HepG2 (cell line): ENCODE measurements at regions not wholly inside any gene's neighbourhood (a gene's known extent, or its start where the extent isn't known, plus 50 kb on each side); places are given as distances from the start of the nearest gene placed in this dataset.

Experiments used
- RFX5 ChIP-seq: IDR thresholded peaks from 2 replicates; pipeline ENCODE4 v1.6.1; 2011; ENCODE audit warnings: low read depth, low read length, improper control_type of control experiment
- RNF2 ChIP-seq: fragments of 450-650 bp; conservative IDR thresholded peaks from 2 replicates; pipeline ENCODE4 v1.6.1; 2016; ENCODE audit warnings: low read depth
- SIN3A ChIP-seq: IDR thresholded peaks from 2 replicates; pipeline ENCODE4 v1.6.1; 2011; ENCODE audit warnings: low read depth, mild to moderate bottlenecking, control low read depth, low read length, borderline replicate concordance
- SP2 ChIP-seq: sonication (generic); formaldehyde crosslinking; IDR thresholded peaks from 2 replicates; pipeline ENCODE4 v1.5.1; 2020; ENCODE audit warnings: mild to moderate bottlenecking, missing genetic modification reagents
- XRCC5 ChIP-seq: fragments of 200-400 bp; formaldehyde crosslinking; optimal IDR thresholded peaks from 2 replicates; pipeline ENCODE3; 2017; ENCODE audit warnings: mild to moderate bottlenecking, low read length
- ZBTB8A ChIP-seq: sonication (generic); formaldehyde crosslinking; IDR thresholded peaks from 2 replicates; pipeline ENCODE4 v1.4.0; 2020; ENCODE audit warnings: mild to moderate bottlenecking, low read depth, missing genetic modification reagents, borderline replicate concordance
- ZNF746 ChIP-seq: sonication (generic); formaldehyde crosslinking; IDR thresholded peaks from 2 replicates; pipeline ENCODE4 v1.8.0; 2022; ENCODE audit warnings: mild to moderate bottlenecking, missing genetic modification reagents
- TF ChIP-seq, protein P1 (sequence below): sonication (generic); formaldehyde crosslinking; IDR thresholded peaks from 2 replicates; pipeline ENCODE4 v1.5.0; 2020; ENCODE audit warnings: mild to moderate bottlenecking, missing genetic modification reagents, moderate library complexity
- TF ChIP-seq, protein P2 (sequence below): sonication (generic); formaldehyde crosslinking; IDR thresholded peaks from 2 replicates; pipeline ENCODE4 v1.8.0; 2022; ENCODE audit warnings: low read depth, missing genetic modification reagents

DNA sequence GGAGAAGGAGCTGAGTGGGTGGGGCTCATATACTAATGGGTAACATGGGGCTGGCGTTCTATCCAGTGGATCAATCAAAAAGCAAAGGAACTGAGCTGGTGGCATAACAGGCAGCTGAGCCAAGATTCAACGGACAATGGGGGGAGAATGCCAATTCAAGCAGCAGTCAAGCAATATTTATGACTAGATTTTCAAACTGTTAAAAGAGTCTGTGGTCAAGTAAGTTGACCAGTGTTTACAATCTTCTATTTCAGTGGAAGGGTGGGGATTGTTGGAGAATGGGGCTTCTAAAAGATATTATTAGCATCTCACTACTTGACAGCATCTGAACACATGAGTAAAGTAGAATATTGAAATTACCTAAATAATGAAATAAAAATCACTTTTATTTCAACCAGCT lies 64.9 kb upstream of the SCRG1 start:
- no peak for TF ChIP-seq ZNF746 (CRISPR knock-in tag)
- TF ChIP-seq ZBTB8A (CRISPR knock-in tag) = no peak
- TF ChIP-seq RNF2 = no peak
- TF ChIP-seq SIN3A = no peak
- TF ChIP-seq, protein P1, sequence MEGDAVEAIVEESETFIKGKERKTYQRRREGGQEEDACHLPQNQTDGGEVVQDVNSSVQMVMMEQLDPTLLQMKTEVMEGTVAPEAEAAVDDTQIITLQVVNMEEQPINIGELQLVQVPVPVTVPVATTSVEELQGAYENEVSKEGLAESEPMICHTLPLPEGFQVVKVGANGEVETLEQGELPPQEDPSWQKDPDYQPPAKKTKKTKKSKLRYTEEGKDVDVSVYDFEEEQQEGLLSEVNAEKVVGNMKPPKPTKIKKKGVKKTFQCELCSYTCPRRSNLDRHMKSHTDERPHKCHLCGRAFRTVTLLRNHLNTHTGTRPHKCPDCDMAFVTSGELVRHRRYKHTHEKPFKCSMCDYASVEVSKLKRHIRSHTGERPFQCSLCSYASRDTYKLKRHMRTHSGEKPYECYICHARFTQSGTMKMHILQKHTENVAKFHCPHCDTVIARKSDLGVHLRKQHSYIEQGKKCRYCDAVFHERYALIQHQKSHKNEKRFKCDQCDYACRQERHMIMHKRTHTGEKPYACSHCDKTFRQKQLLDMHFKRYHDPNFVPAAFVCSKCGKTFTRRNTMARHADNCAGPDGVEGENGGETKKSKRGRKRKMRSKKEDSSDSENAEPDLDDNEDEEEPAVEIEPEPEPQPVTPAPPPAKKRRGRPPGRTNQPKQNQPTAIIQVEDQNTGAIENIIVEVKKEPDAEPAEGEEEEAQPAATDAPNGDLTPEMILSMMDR (CRISPR knock-in tag) = no peak
- TF ChIP-seq XRCC5 = no peak
- no peak for TF ChIP-seq SP2 (CRISPR knock-in tag)
- TF ChIP-seq RFX5 = no peak
- TF ChIP-seq, protein P2, sequence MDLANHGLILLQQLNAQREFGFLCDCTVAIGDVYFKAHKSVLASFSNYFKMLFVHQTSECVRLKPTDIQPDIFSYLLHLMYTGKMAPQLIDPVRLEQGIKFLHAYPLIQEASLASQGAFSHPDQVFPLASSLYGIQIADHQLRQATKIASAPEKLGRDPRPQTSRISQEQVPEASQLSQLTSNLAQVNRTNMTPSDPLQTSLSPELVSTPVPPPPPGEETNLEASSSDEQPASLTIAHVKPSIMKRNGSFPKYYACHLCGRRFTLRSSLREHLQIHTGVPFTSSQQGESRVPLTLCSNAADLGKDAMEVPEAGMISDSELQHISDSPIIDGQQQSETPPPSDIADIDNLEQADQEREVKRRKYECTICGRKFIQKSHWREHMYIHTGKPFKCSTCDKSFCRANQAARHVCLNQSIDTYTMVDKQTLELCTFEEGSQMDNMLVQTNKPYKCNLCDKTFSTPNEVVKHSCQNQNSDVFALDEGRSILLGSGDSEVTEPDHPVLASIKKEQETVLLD (CRISPR knock-in tag) = no peak
